ENCODE measurements at regions not wholly inside any gene's neighbourhood (a gene's known extent, or its start where the extent isn't known, plus 50 kb on each side); places are given as distances from the start of the nearest gene placed in this dataset.

- no peak for TF ChIP-seq SIN3A (IDR thresholded peaks at IDR 0.05; ENCODE audit: borderline replicate concordance, low read depth, low read length)
- no peak for TF ChIP-seq ZFP90 (CRISPR knock-in tag; IDR thresholded peaks at IDR 0.05; ENCODE audit: borderline replicate concordance)
- TF ChIP-seq, protein P1, sequence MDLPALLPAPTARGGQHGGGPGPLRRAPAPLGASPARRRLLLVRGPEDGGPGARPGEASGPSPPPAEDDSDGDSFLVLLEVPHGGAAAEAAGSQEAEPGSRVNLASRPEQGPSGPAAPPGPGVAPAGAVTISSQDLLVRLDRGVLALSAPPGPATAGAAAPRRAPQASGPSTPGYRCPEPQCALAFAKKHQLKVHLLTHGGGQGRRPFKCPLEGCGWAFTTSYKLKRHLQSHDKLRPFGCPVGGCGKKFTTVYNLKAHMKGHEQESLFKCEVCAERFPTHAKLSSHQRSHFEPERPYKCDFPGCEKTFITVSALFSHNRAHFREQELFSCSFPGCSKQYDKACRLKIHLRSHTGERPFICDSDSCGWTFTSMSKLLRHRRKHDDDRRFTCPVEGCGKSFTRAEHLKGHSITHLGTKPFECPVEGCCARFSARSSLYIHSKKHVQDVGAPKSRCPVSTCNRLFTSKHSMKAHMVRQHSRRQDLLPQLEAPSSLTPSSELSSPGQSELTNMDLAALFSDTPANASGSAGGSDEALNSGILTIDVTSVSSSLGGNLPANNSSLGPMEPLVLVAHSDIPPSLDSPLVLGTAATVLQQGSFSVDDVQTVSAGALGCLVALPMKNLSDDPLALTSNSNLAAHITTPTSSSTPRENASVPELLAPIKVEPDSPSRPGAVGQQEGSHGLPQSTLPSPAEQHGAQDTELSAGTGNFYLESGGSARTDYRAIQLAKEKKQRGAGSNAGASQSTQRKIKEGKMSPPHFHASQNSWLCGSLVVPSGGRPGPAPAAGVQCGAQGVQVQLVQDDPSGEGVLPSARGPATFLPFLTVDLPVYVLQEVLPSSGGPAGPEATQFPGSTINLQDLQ (CRISPR knock-in tag; IDR thresholded peaks at IDR 0.05): no peak
- TF ChIP-seq YY1 (IDR thresholded peaks at IDR 0.05; ENCODE audit: insufficient read depth, insufficient replicate concordance, low read depth, low read length): no peak
- no peak for TF ChIP-seq IKZF4 (CRISPR knock-in tag; IDR thresholded peaks at IDR 0.05; ENCODE audit: borderline replicate concordance, low read depth, not compliant biosample characterization)
- no peak for TF ChIP-seq MYC (CRISPR knock-in tag; IDR thresholded peaks at IDR 0.05; ENCODE audit: borderline replicate concordance)
- no peak for TF ChIP-seq ZSCAN20 (CRISPR knock-in tag; IDR thresholded peaks at IDR 0.05; ENCODE audit: borderline replicate concordance)
- TF ChIP-seq, protein P2, sequence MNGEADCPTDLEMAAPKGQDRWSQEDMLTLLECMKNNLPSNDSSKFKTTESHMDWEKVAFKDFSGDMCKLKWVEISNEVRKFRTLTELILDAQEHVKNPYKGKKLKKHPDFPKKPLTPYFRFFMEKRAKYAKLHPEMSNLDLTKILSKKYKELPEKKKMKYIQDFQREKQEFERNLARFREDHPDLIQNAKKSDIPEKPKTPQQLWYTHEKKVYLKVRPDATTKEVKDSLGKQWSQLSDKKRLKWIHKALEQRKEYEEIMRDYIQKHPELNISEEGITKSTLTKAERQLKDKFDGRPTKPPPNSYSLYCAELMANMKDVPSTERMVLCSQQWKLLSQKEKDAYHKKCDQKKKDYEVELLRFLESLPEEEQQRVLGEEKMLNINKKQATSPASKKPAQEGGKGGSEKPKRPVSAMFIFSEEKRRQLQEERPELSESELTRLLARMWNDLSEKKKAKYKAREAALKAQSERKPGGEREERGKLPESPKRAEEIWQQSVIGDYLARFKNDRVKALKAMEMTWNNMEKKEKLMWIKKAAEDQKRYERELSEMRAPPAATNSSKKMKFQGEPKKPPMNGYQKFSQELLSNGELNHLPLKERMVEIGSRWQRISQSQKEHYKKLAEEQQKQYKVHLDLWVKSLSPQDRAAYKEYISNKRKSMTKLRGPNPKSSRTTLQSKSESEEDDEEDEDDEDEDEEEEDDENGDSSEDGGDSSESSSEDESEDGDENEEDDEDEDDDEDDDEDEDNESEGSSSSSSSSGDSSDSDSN (CRISPR knock-in tag; IDR thresholded peaks at IDR 0.05): no peak
- no peak for TF ChIP-seq IRF2 (CRISPR knock-in tag; IDR thresholded peaks at IDR 0.05)
- TF ChIP-seq POLR2A (IDR thresholded peaks at IDR 0.05; ENCODE audit: insufficient read depth in 1 of 2, low read depth in 2 of 2, low read length in 2 of 2): no peak
- no peak for TF ChIP-seq MAX (IDR thresholded peaks at IDR 0.05)
Measured at GRCh38 chr4:74545448-74545847, 100.5 kb downstream of the AREG start.
